ENCODE measurements at regions not wholly inside any gene's neighbourhood (a gene's known extent, or its start where the extent isn't known, plus 50 kb on each side); places are given as distances from the start of the nearest gene placed in this dataset.

DNA sequence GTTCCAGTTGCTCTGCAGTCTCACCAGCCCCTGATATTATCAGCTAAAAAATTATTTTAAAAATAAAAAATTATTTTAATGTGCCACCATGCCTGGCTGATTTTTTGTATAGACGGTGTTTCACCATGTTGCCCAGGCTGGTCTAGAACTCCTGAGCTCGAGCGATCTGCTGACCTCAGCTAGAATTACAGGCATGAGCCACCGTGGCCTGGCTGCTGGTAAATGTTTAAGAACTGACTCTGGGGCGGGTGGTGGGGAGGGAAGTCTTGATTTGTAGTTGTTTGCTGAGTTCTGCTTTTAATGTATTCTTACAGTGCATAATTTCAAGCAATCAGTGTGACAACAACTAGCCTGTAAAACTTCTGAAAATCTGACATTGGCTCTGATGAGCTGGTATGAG, 120.9 kb upstream of the PLET1 start:
- TF ChIP-seq, protein P1, sequence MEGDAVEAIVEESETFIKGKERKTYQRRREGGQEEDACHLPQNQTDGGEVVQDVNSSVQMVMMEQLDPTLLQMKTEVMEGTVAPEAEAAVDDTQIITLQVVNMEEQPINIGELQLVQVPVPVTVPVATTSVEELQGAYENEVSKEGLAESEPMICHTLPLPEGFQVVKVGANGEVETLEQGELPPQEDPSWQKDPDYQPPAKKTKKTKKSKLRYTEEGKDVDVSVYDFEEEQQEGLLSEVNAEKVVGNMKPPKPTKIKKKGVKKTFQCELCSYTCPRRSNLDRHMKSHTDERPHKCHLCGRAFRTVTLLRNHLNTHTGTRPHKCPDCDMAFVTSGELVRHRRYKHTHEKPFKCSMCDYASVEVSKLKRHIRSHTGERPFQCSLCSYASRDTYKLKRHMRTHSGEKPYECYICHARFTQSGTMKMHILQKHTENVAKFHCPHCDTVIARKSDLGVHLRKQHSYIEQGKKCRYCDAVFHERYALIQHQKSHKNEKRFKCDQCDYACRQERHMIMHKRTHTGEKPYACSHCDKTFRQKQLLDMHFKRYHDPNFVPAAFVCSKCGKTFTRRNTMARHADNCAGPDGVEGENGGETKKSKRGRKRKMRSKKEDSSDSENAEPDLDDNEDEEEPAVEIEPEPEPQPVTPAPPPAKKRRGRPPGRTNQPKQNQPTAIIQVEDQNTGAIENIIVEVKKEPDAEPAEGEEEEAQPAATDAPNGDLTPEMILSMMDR (IDR thresholded peaks at IDR 0.05): no peak
- no peaks in the 10 kb centered on the region for H3K36me3 ChIP-seq

DNA sequence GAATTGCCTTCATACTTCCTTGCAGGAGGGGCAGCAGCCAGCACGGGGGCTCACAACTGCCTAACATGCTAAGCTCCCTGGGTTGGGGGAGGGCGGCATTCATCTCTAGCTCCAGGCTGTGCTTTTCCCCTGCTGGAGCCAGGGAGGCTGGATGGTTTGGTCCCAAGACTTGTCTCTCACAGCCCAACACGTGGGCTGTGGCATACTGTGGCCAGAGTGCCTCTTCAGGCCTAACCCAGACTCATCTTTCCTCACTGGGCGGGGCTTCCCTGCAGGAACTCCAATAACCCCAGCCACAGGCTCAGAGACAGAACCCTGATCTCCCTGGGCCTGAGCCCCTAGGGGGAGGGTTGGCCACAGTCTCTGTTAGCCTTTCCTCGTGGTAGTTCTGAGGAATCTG, 121.9 kb upstream of the PLET1 start:
- H3K9me3 ChIP-seq: no peaks in the 10 kb centered on the region
- no peaks in the 10 kb centered on the region for H3K4me1 ChIP-seq (ENCODE audit: control insufficient read depth in 1 of 2, low read depth in 2 of 2)
- no peaks in the 10 kb centered on the region for H3K36me3 ChIP-seq
- no peaks in the 10 kb centered on the region for H3K27me3 ChIP-seq (replicated peaks; ENCODE audit: insufficient read depth)
- TF ChIP-seq, protein P1 (IDR thresholded peaks at IDR 0.05): no peak
- ATAC-seq (ENCODE audit: insufficient number of reproducible peaks, low FRiP score, low read depth) (no peak), DNase-seq (ENCODE audit: low spot score) (no peak)
- H3K4me3 ChIP-seq: no peak overlapping the region
- no peak overlapping the region for H3K27ac ChIP-seq

More for the DNA sequence above, 120.9 kb upstream of the PLET1 start:
- Histone ChIP-seq H3K9me3 (no peaks in the 10 kb centered on the region), H3K4me3 (no peak overlapping the region), H3K4me1 (ENCODE audit: control insufficient read depth in 1 of 2, low read depth in 2 of 2) (no peaks in the 10 kb centered on the region), H3K27ac (no peak overlapping the region), H3K27me3 (replicated peaks; ENCODE audit: insufficient read depth) (no peaks in the 10 kb centered on the region)
- ATAC-seq (ENCODE audit: insufficient number of reproducible peaks, low FRiP score, low read depth) (no peak), DNase-seq (ENCODE audit: low spot score) (no peak)

DNA sequence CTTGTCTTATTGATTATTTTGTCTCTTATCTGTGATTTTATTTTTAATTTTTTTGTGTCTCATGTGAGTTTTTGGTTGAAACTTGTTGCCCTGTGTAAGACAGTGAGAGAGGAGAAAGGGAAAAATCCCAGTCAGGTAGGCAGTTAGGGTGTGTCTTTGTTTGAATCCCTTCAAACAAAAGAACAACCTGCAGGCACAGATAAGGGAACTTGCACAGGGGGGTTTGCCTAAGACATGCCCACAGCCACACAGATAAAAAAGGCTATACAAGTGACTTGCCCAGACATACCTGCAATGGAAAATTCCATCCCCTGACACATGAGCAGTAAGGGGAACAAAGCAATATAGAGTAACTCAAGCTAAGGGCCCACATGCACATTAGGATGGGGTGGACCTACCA, 127.8 kb upstream of the PLET1 start:
- no peak overlapping the region for H3K4me3 ChIP-seq
- DNase-seq (ENCODE audit: low spot score): no peak
- H3K36me3 ChIP-seq: no peaks in the 10 kb centered on the region
- H3K27me3 ChIP-seq (replicated peaks; ENCODE audit: insufficient read depth): no peaks in the 10 kb centered on the region
- TF ChIP-seq, protein P1 (IDR thresholded peaks at IDR 0.05): no peak
- ATAC-seq (ENCODE audit: insufficient number of reproducible peaks, low FRiP score, low read depth): no peak
- H3K9me3 ChIP-seq: no peaks in the 10 kb centered on the region
- H3K27ac ChIP-seq: no peak overlapping the region
- no peaks in the 10 kb centered on the region for H3K4me1 ChIP-seq (ENCODE audit: control insufficient read depth in 1 of 2, low read depth in 2 of 2)

DNA sequence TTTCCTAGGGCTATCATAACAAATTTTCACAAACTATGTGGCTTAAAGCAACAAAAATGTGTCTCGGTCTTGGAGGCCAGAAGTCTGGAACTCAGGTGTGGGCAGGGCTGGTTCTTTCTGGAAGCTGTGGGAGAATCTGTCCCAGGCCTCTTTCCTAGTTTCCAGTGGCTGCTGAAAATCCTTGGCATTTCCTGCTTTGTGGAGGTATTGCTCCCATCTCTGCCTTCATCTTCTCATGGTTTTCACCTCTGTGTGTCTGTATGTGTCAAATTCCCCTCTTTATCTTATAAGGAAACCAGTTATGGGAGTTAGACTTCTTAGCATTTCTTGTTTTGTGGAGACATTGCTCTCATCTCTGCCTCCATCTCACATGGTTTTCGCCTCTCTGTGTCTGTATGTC, 130.4 kb upstream of the PLET1 start:
- Histone ChIP-seq H3K4me1 (ENCODE audit: control insufficient read depth in 1 of 2, low read depth in 2 of 2) (no peaks in the 10 kb centered on the region), H3K27me3 (replicated peaks; ENCODE audit: insufficient read depth) (no peaks in the 10 kb centered on the region), H3K36me3 (no peaks in the 10 kb centered on the region), H3K4me3 (no peak overlapping the region), H3K9me3 (no peaks in the 10 kb centered on the region), H3K27ac (no peak overlapping the region)
- DNase-seq (ENCODE audit: low spot score) (no peak), ATAC-seq (ENCODE audit: insufficient number of reproducible peaks, low FRiP score, low read depth) (no peak)
- TF ChIP-seq, protein P1 (IDR thresholded peaks at IDR 0.05): no peak

DNA sequence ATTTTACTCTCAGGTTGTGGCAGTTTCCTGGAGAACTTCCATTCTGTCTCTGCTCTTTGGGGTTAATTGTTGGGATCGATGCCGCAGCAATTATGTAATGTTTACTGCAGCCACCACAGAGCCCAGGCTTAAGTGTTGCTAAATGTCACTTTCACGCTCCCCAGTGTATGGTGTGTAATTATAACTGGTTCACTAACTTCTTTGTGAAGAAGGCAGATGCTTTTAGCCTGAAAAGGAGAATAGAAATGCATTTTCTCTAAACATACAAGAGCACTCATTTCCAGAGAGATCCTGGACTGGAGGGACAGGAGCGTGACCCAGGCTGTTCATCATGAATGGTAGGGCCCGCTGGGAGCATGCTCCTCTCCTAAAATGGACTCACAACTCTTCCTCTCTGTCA, 132.2 kb upstream of the PLET1 start:
- TF ChIP-seq, protein P1 (IDR thresholded peaks at IDR 0.05): no peak

More for the DNA sequence above, 132.2 kb upstream of the PLET1 start:
- DNase-seq (ENCODE audit: low spot score): no peak
- ATAC-seq (ENCODE audit: insufficient number of reproducible peaks, low FRiP score, low read depth): no peak
- H3K36me3 ChIP-seq: no peaks in the 10 kb centered on the region
- no peaks in the 10 kb centered on the region for H3K27me3 ChIP-seq (replicated peaks; ENCODE audit: insufficient read depth)
- no peaks in the 10 kb centered on the region for H3K9me3 ChIP-seq
- no peaks in the 10 kb centered on the region for H3K4me1 ChIP-seq (ENCODE audit: control insufficient read depth in 1 of 2, low read depth in 2 of 2)
- H3K27ac ChIP-seq: no peak overlapping the region
- no peak overlapping the region for H3K4me3 ChIP-seq
